22Rv1 (cell line): ENCODE measurements at regions not wholly inside any gene's neighbourhood (a gene's known extent, or its start where the extent isn't known, plus 50 kb on each side); places are given as distances from the start of the nearest gene placed in this dataset.

Experiments used
- H3K27ac ChIP-seq: fragments of 450-650 bp; 2 replicates; pipeline ENCODE4 v1.5.1; 2017
- ZFX ChIP-seq: fragments of 450-650 bp; IDR thresholded peaks from 2 replicates; pipeline ENCODE4 v1.6.1; 2017; ENCODE audit warnings: antibody characterized with exemption, borderline replicate concordance
- TF ChIP-seq, protein P1 (sequence below): fragments of 450-650 bp; IDR thresholded peaks from 2 replicates; pipeline ENCODE4 v1.5.1; 2017; ENCODE audit warnings: mild to moderate bottlenecking

DNA sequence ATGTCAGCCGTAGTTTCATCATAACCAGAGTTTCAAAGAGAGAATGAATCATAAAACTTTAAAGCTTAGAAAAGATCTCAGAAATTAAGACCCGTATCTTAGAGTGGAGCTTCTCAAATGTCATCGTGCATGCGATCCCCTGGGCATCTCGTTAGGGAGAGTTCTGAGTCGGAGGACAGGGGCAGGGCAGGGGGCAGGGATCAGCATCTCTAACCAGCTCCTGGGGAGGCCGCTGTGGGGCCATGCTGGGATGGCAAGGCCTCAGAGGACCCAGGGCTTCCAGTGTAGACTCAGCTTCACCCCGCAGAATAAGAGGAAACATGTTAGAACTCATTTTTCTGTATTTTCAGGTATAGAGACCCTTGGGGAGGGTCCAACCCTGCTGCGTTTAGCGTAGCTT lies 72.0 kb upstream of the AFDN start:
- TF ChIP-seq, protein P1, sequence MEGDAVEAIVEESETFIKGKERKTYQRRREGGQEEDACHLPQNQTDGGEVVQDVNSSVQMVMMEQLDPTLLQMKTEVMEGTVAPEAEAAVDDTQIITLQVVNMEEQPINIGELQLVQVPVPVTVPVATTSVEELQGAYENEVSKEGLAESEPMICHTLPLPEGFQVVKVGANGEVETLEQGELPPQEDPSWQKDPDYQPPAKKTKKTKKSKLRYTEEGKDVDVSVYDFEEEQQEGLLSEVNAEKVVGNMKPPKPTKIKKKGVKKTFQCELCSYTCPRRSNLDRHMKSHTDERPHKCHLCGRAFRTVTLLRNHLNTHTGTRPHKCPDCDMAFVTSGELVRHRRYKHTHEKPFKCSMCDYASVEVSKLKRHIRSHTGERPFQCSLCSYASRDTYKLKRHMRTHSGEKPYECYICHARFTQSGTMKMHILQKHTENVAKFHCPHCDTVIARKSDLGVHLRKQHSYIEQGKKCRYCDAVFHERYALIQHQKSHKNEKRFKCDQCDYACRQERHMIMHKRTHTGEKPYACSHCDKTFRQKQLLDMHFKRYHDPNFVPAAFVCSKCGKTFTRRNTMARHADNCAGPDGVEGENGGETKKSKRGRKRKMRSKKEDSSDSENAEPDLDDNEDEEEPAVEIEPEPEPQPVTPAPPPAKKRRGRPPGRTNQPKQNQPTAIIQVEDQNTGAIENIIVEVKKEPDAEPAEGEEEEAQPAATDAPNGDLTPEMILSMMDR = no peak
- TF ChIP-seq ZFX = no peak
- H3K27ac ChIP-seq = no peak overlapping the region

DNA sequence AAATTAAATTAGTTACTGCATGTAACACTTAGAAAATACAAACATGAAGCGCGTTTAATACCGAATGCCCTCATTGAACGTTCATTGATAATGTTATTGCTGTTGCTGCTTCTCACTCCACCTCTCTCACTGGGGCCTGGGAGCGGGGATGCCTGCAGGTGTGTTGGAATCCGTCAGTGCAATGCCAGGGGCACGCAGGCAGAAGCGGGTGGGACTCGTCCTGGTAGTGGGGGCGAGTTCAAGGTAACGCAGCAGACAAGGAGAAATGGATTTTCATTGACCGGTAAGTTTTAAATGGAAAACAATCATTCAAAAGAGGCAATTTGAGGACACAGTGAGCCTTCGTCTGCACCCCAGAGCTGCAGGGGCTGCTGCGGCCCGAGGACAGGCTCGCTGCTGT lies 71.2 kb upstream of the AFDN start:
- TF ChIP-seq ZFX = no peak
- TF ChIP-seq, protein P1 = no peak

DNA sequence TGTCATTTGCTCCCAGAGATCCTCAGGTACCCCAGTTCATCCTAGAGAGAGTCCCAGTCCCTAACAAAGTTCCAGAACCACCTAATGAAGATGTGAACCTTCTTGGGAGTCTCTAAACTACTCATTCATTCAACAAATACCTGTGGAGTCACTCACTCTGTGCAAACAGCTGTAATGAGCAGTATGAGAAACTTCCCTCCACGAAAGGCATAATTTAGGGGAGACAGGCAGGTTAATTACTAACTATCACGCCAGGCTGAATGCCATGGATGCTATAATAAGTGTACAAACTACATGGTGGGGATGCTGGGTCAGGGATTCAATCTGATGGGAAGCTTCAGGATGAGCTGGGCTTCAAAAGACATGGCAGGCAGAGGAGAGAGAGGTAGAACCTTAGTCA lies 70.1 kb upstream of the AFDN start:
- TF ChIP-seq, protein P1 = no peak
- TF ChIP-seq ZFX = no peak
- no peak overlapping the region for H3K27ac ChIP-seq

More for the DNA sequence above, 71.2 kb upstream of the AFDN start:
- H3K27ac ChIP-seq = no peak overlapping the region

DNA sequence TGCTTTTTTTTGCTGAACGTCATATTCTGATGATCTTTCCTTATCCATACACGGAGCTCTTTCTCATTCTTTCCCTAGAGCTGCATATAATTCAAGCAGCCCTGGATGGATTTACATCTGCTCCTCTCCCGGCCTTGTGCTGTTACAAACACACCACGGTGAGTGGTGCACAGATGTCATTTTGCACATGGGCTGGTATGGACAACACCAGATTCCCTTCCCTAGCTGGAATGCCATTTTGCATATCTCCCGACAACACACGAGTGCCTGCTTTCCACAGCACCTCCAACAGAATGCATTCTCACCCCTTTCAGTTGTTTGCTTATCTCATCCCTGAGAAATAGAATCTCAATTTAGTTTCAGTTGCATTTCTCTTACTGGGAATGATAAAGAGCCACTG lies 69.5 kb upstream of the AFDN start:
- H3K27ac ChIP-seq = no peak overlapping the region
- TF ChIP-seq, protein P1 = no peak
- no peak for TF ChIP-seq ZFX

DNA sequence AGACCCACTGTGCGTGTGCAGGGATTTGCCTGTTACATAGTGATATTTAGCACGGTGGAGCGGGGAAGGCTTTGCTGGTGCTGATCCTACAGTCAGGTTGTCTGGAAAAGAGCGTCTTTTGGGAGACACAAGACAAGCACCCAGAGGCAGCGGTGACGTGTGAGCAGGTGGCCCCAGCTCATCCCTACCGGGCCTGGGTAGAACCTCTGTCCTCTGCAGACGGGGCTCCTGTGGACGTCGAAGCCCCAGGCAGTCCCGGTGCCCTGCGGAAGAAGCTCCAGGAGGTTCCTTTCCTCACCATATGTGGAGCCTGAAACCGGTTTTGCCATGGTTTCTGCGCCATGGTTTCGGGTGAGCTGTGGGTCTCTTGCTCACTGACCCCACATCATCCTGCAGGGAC lies 68.9 kb upstream of the AFDN start:
- TF ChIP-seq ZFX = no peak
- TF ChIP-seq, protein P1 = no peak

DNA sequence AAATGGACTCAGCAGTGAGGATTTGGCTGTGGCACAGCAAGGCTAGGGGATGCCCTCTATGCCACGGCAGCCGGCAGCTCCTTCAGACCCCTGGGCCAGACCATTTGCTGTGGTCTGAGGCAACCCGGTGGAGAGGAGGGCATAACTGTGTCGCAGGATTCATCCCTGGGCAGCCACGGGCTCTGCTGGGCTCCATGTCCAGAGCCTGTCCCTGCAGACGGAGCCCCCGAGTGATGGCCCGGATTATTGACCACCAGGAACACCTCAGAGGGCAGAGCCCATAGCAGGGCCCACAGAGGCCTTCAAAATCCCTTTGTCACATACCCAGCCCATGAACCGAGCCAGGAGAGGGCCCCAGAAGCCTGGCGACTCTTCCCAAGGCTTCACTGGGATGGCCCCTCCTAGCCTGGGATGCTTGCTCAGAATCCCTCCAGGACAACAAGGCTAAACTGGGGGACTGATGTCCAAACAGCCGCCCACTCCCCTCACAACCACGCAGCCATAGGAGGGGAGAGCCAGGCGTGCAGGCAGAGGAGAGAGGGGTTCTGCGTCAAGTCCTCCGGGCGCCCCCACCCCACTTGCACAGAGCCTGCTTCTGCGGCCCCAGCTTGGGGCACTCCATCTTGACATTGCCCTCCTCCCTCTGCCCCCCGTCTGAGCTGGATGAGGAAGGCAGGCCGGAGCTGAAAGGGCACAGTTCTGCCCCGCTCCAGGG lies 68.2 kb upstream of the AFDN start:
- TF ChIP-seq, protein P1 = no peak
- TF ChIP-seq ZFX = no peak
- no peak overlapping the region for H3K27ac ChIP-seq

More for the DNA sequence above, 68.9 kb upstream of the AFDN start:
- H3K27ac ChIP-seq = no peak overlapping the region

DNA sequence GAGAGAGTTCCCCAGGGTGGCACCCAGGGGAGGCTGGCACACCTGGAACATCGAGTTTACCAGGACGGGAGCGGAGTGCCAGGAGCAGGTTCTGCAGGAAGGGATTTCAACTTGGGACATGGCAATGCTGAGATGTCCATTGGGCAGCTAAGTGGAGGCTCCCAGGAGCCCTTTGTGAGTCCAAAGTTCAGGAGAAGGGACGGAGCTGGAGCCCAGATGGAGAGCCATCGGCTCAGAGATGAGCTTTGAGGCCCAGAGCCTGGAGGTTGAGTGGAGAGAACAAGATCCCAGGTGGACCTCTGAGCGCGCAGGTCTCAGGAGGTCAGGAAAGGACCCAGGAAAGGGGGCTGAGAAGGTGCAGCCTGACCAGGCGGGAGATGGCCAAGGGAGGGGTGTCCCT lies 67.5 kb upstream of the AFDN start:
- TF ChIP-seq ZFX = no peak
- TF ChIP-seq, protein P1 = no peak
- no peak overlapping the region for H3K27ac ChIP-seq
